Astrocyte (in vitro differentiated cells and primary cell): ENCODE measurements at regions not wholly inside any gene's neighbourhood (a gene's known extent, or its start where the extent isn't known, plus 50 kb on each side); places are given as distances from the start of the nearest gene placed in this dataset.
A peak's percentile ranks its signal among the peaks of the same experiment; 100 is the strongest.

Experiments
- DNase-seq: peaks from one replicate; pipeline ENCODE4 v3.0.0-alpha.2; 2010; ENCODE audit warnings: low read depth
- FAIRE-seq: peaks from 2 replicates; lab custom pipeline; 2011; peaks lifted over from hg19 to GRCh38; lab: Jason Lieb, UNC
- H2AFZ ChIP-seq: 2 replicates; pipeline ENCODE4 v1.6.0; 2012; ENCODE audit warnings: low read depth, low read length, inconsistent platforms
- H3K27ac ChIP-seq: 2 replicates; pipeline ENCODE4 v1.5.1; 2011; ENCODE audit warnings: low read depth, low read length, inconsistent platforms
- H3K27me3 ChIP-seq: 2 replicates; pipeline ENCODE4 v1.6.0; 2011; ENCODE audit warnings: low read length, inconsistent platforms; ENCODE audit not compliant: insufficient read depth
- H3K36me3 ChIP-seq: 2 replicates; pipeline ENCODE4 v1.5.1; 2011; ENCODE audit warnings: low read length, inconsistent platforms; ENCODE audit not compliant: insufficient read depth
- H3K4me1 ChIP-seq: 2 replicates; pipeline ENCODE4 v1.5.1; 2011; ENCODE audit warnings: low read length, inconsistent platforms; ENCODE audit not compliant: insufficient read depth
- H3K4me2 ChIP-seq: 2 replicates; pipeline ENCODE4 v1.6.0; 2012; ENCODE audit warnings: low read length, inconsistent platforms
- H3K4me3 ChIP-seq: 2 replicates; pipeline ENCODE4 v1.5.1; 2011; ENCODE audit warnings: low read depth, mild to moderate bottlenecking, low read length, inconsistent platforms; ENCODE audit not compliant: insufficient read depth
- H3K79me2 ChIP-seq: 2 replicates; pipeline ENCODE4 v1.6.0; 2012; ENCODE audit warnings: mild to moderate bottlenecking, low read length, inconsistent platforms; ENCODE audit not compliant: insufficient read depth
- H3K9ac ChIP-seq: 2 replicates; pipeline ENCODE4 v1.6.0; 2012; ENCODE audit warnings: mild to moderate bottlenecking, low read length, inconsistent platforms
- H3K9me3 ChIP-seq: 2 replicates; pipeline ENCODE4 v1.5.1; 2012; ENCODE audit warnings: low read depth, mild to moderate bottlenecking, low read length, inconsistent platforms; ENCODE audit not compliant: insufficient read depth
- H4K20me1 ChIP-seq: 2 replicates; pipeline ENCODE4 v1.6.0; 2012; ENCODE audit warnings: low read length, inconsistent platforms; ENCODE audit not compliant: insufficient read depth
- H3K27ac Mint-ChIP-seq: one replicate; pipeline ENCODE4 v1.8.0; 2021; ENCODE audit warnings: mild to moderate bottlenecking, mixed read lengths; ENCODE audit not compliant: unreplicated experiment
- H3K27me3 Mint-ChIP-seq: one replicate; pipeline ENCODE4 v1.8.0; 2021; ENCODE audit warnings: low read depth, mixed read lengths; ENCODE audit not compliant: unreplicated experiment
- H3K36me3 Mint-ChIP-seq: one replicate; pipeline ENCODE4 v1.8.0; 2021; ENCODE audit warnings: low read depth, mixed read lengths; ENCODE audit not compliant: unreplicated experiment
- H3K4me1 Mint-ChIP-seq: one replicate; pipeline ENCODE4 v1.8.0; 2021; ENCODE audit warnings: low read depth, mixed read lengths; ENCODE audit not compliant: unreplicated experiment
- H3K4me3 Mint-ChIP-seq: one replicate; pipeline ENCODE4 v1.8.0; 2021; ENCODE audit warnings: mild to moderate bottlenecking, moderate library complexity, mixed read lengths; ENCODE audit not compliant: unreplicated experiment
- H3K9me3 Mint-ChIP-seq: one replicate; pipeline ENCODE4 v1.8.0; 2021; ENCODE audit warnings: mild to moderate bottlenecking, mixed read lengths; ENCODE audit not compliant: unreplicated experiment
- CTCF ChIP-seq: IDR thresholded peaks from 2 replicates; pipeline ENCODE4 v1.5.1; 2011; ENCODE audit warnings: low read depth, mild to moderate bottlenecking, inconsistent platforms, low read length, moderate library complexity; ENCODE audit not compliant: insufficient read depth
- EZH2 ChIP-seq: IDR thresholded peaks from 2 replicates; pipeline ENCODE4 v1.6.1; 2012; ENCODE audit warnings: mild to moderate bottlenecking, low read length, inconsistent platforms; ENCODE audit not compliant: insufficient read depth

GRCh38 chr5:10009802-10010201 is 239.9 kb downstream of the ATPSCKMT start:
- no peaks in the 10 kb centered on the region for H3K9me3 ChIP-seq
- no peak for FAIRE-seq
- Mint-ChIP-seq H3K4me1 (no peaks in the 10 kb centered on the region), H3K4me3 (no peak overlapping the region), H3K9me3 (peaks cover 18% of the 10 kb centered on the region), H3K27ac (no peak overlapping the region), H3K27me3 (no peaks in the 10 kb centered on the region), H3K36me3 (peaks cover 2% of the 10 kb centered on the region)
- no peak overlapping the region for H3K27ac ChIP-seq
- H4K20me1 ChIP-seq, result no peaks in the 10 kb centered on the region
- H3K79me2 ChIP-seq, result no peaks in the 10 kb centered on the region
- H3K36me3 ChIP-seq, result no peaks in the 10 kb centered on the region
- no peak overlapping the region for H3K4me2 ChIP-seq
- no peaks in the 10 kb centered on the region for H3K4me1 ChIP-seq
- no peak overlapping the region for H2AFZ ChIP-seq
- H3K27me3 ChIP-seq, result no peaks in the 10 kb centered on the region
- peak; percentile 35 for DNase-seq
- no peak overlapping the region for H3K4me3 ChIP-seq
- H3K9ac ChIP-seq, result no peak overlapping the region
- TF ChIP-seq CTCF (no peak), EZH2 (no peak)

GRCh38 chr5:9987101-9987500 is 262.6 kb downstream of the ATPSCKMT start:
- Histone ChIP-seq H3K79me2 (no peaks in the 10 kb centered on the region), H3K27ac (no peak overlapping the region), H3K9me3 (peaks cover 4% of the 10 kb centered on the region), H3K4me1 (no peaks in the 10 kb centered on the region), H3K4me3 (no peak overlapping the region), H3K9ac (no peak overlapping the region), H3K36me3 (no peaks in the 10 kb centered on the region), H3K4me2 (no peak overlapping the region), H2AFZ (no peak overlapping the region), H4K20me1 (no peaks in the 10 kb centered on the region), H3K27me3 (no peaks in the 10 kb centered on the region)
- Mint-ChIP-seq H3K27me3 (no peaks in the 10 kb centered on the region), H3K9me3 (peaks cover 14% of the 10 kb centered on the region), H3K36me3 (no peaks in the 10 kb centered on the region), H3K4me3 (no peak overlapping the region), H3K4me1 (no peaks in the 10 kb centered on the region), H3K27ac (no peak overlapping the region)
- no peak for FAIRE-seq
- TF ChIP-seq CTCF (no peak), EZH2 (no peak)
- DNase-seq, result no peak

- no peaks in the 10 kb centered on the region for H3K36me3 ChIP-seq
- no peak for DNase-seq
- Mint-ChIP-seq H3K27ac (no peak overlapping the region), H3K9me3 (peaks cover 3% of the 10 kb centered on the region), H3K4me3 (no peak overlapping the region), H3K27me3 (no peaks in the 10 kb centered on the region), H3K4me1 (no peaks in the 10 kb centered on the region), H3K36me3 (no peaks in the 10 kb centered on the region)
- H3K27me3 ChIP-seq, result no peaks in the 10 kb centered on the region
- H3K4me2 ChIP-seq, result no peak overlapping the region
- H3K9ac ChIP-seq, result no peak overlapping the region
- no peak overlapping the region for H3K27ac ChIP-seq
- no peaks in the 10 kb centered on the region for H3K79me2 ChIP-seq
- no peak for FAIRE-seq
- H4K20me1 ChIP-seq, result no peaks in the 10 kb centered on the region
- no peak for TF ChIP-seq CTCF
- TF ChIP-seq EZH2, result no peak
- no peak overlapping the region for H3K4me3 ChIP-seq
- H3K9me3 ChIP-seq, result no peaks in the 10 kb centered on the region
- H2AFZ ChIP-seq, result no peak overlapping the region
- H3K4me1 ChIP-seq, result no peaks in the 10 kb centered on the region
Observed at GRCh38 chr5:9977070-9977469, 272.6 kb downstream of the ATPSCKMT start.
